ENCODE measurements at regions not wholly inside any gene's neighbourhood (a gene's known extent, or its start where the extent isn't known, plus 50 kb on each side); places are given as distances from the start of the nearest gene placed in this dataset.

DNA sequence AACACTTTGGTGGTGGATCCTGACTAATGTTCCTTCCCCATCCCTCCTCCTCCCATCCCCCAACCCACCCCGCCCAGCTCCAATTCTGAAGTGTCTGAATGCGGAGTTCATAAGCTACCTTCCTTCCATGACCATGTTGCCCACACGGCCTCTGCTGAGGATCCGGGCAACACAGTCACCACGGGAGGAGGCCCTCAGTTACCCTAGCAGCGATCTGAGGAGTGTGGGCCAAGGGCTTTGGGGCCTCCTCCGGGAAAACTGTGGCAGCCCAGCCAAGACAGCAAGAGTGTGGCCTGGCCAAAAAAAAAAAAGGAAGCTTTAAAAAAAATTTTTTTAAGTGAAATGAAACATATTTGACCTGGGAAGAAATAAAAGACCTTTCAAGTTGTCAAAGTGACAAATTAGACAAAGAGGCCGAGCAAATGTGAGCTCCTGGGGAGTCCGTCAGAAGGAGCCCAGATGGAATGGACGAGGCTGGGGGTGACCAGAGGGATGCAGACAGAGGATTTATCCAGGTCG, 169.0 kb upstream of the PKDCC start:
- DNase-seq (ENCODE audit: low read depth, low spot score) = no peak

DNA sequence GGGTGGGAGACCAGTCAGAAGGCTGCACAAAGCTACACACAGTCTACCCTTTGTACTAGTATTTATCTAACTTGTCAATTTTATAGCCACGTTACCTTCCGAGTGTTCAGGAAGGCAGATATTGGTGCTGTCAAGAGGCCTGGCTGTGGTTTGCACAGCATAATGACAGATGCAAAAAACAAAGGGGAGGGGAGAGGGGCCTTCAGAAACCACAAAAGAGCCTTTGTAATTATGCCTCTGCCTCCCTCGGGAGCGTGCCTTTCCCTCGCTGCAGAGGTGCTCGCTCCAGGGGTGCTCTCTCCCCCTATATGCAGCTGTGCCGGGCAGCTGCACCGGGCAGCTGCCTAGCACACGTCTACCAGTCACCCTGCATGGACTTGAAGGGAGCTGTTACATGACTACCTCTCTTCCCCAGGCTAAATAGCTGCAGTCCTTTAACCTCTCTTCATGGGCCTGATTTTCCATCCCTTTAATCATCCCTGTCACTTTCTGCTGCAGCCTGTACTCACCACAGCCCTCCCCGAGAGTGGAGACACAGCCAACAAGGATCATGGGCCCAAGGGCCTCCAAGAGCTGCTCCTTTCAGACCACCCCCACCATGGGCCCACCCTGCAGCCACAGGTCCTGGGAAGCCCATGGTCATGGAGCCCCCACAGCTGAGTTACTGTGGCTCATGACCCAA, 168.4 kb upstream of the PKDCC start:
- no peak for DNase-seq (ENCODE audit: low read depth, low spot score)

DNA sequence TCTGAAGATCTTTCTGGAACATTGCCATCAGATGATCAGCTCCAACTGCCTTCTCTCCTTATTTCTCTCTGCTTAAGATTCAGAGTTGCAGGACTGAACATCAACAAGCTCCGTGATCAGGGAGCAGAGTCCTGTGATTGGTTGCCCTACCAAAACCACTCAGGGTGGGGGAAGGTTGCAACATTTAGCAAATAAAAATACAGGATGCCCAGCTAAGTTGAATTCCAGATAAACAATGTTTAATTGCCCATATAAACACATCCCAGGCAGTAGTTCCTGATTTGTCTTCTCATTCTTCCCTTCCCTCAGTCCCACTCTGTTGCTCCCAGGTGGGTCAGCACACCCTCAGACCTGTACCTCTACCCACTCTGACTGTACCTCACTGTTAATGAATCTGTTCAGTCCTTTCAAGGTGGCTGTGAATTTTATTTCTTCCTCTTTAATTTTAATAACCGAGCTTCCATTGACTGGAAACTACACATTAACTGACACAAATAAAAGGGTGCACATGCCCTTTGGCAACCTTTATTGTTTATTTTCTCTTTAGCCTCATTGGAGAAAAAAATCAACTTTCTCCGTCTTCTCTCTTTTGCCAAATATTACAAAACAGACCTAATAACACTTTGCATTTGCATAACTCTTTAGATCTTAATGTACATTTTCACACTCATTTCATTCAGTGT, 167.1 kb upstream of the PKDCC start:
- no peak for DNase-seq (ENCODE audit: low read depth, low spot score)

DNA sequence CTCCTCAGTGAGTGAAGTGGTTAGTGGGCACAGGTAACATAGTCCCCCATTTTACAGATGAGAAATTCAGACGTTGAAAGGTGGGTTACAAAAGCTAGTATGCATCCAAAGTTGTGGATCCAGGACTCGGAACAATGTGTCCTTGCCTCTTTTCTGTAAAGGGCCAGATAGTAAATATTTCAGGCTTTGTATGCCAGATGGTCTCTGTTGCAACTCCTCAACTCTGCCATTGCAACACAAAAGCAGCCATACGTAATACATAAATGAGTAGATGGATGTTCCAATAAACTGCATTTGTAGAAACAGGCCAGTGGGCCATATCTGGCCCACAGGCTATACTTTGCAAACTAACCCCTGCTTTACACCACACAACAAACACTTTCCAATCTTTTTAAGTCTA, 166.6 kb upstream of the PKDCC start:
- DNase-seq (ENCODE audit: low read depth, low spot score) = no peak

DNA sequence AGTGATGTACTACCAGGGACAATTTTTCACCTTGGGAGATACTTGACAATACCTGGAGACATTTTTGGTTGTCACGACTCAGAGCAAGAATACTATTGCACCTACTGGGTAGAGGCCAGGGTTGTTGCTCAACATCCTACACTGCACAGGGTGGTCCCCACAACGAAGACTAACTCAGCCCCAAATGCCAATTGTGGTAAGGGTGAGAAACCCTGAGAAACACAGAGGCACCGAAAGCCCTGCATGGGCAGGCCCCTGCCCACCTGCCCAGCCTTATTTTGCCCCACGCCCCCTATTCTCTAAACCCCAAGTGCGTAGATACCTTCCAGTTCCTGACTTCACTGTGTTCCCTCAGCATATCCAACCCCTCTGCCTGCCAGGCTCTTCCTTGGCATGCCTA, 163.1 kb upstream of the PKDCC start:
- no peak for DNase-seq (ENCODE audit: low read depth, low spot score)

DNA sequence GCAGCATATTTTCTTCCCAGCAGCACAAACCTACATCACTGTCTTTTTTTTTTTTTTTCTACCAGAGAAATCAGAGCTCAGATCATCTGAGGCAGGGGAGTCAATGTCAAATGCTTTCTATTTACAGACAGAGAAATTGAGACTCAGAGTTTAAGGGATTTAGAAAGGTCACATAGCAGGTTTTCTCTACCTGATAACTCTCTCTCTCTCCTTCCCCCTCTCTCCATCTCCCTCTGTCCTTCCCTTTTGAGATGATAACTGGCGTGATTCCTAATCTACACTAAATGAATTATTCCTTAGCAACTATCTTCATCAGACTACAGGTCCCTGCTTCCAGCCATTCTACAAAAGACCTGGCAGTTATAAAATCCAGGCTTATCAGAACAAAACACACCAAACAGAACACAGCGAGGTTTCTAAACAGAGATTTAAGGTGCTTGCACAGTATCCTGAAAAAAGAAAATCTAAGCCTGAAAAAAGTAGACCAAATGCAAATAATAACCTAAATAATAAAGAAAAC, 161.6 kb upstream of the PKDCC start:
- DNase-seq (ENCODE audit: low read depth, low spot score) = no peak

DNA sequence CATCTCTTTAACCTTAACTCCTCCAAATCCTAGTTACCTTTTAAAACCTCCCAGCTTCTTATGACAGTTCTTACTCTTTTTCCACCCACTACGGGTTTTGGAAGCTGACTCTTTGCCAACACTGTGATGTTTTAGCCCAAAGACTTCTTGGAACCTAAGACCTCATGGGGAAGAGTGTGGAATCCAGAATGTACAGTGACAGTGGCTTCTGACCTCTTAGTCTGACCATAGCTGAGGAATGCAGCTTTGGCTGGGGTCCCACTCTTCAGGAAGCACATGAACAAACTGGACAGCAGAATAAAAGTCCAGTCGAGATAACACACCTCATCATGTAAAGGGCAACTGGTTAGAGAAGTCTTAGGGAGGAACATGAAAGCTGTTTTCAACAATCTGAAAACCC, 161.1 kb upstream of the PKDCC start:
- no peak for DNase-seq (ENCODE audit: low read depth, low spot score)

DNA sequence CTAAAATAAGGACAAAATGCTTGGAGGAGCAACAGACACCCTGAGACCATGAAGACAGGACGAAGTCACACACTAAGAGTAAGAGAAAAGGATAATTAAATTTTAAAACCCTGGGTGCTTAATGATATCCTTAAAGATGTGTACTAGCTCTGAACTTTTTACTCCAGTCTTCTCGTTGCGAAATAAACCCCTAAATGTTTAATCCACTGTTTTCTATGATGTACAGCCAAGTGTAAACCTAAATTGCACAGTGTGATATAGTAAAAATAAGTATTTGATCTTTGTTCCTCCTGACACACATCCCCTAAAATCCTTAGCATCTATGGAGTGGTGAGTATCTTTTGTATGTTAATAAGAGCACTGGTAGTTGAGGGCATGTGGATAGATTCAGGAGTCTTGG, 157.5 kb upstream of the PKDCC start:
- no peak for DNase-seq (ENCODE audit: low read depth, low spot score)

DNA sequence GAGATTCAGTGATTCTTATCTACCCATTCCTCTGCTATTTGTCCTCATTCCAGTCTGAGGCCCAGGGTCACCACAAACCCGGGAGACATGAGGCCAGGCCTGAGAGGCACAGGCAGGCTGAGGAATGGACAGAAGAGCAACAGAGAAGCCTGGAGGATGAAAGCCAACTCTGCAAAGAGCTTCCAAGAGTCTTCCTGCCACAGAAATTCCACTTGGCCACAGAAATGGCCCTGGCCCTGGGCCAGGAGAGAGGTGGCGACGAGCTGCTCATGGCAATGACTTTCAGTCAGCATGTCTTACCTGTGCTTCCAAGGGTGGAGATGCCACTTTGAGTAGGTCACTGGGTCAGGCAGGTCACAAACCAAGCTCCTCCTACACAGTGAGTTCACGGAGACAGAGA, 155.3 kb upstream of the PKDCC start:
- no peak for DNase-seq (ENCODE audit: low read depth, low spot score)

DNA sequence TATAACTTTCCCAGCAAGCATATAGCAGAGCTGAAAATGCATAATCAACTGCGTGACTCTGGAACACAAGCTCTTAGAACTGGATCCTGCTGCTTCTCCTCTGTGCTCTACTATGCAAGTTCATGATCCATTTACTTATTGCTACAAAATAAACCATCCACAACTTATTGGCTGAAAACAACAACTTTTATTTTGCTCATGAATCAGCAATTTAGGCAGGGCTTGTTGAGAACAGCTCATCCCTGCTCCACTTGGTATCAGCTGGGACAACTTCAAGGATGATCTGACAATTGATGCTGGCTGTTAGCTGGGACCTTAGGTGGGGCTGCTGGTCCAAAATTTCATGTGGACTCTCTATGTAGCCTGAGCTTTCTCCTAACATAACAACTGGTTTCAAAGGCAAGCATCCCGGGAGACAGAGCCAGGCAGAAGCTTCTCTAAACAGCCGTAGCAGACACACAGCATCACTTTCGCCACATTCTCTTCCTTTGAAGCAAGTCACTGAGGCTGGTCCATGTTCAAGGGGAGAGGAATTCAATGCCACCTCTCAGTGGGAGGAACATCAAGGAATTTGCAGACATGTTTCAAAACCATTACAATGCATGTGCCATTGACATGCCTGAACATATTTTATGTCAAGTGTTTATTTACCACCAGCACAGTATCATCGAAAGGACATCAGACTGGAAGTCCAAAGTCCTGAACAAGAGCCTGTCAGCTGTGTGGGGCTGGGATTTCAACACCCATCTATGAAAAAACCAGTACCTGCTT, 153.1 kb upstream of the PKDCC start:
- no peak for DNase-seq (ENCODE audit: low read depth, low spot score)

DNA sequence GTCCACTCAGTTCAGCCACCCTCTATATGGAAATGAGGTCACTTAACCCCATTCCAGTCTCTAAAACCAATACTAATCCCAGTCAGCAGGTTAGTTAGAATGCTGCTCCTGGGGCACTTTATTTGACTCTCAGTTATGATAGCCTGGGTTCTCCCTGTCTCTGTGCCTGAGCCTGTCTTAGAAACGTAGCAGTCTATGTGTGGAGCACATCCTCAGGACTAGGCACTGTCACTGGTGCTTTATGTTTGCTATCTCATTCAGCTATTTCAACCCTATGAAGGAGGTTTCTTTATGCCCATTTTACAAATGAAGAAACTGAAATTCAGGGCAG, 152.5 kb upstream of the PKDCC start:
- no peak for DNase-seq (ENCODE audit: low read depth, low spot score)

DNA sequence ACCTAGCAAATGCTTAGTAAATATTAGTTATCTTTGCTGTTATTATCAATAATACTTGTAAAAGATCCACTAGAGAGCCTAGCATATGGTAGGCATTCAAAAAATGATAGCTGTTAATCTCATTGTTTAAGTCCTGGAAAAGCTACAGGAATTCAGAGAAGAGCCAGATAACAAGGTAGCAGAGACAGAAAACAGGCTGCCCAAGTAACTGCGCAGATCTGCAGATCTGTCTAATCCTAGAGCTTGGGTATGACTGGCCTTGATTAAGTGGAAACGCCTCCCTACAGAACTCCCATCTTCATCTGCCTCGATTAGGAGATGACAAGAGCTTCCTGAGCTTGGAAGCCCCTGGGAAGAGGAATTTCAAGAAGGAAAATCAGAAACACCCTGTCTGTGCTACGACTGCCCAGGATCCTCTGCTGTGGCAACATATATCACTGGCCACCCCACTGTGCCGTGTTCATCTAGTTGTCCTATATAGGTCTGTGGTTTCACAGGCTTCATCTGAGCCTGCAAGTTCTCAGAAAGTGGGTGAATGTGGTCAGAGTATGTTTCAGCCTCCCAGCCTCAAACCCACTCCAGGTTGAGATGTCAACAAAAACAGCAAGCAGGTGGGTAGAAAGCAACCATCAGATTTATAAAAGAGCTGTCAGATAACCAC, 151.5 kb upstream of the PKDCC start:
- no peak for DNase-seq (ENCODE audit: low read depth, low spot score)

DNA sequence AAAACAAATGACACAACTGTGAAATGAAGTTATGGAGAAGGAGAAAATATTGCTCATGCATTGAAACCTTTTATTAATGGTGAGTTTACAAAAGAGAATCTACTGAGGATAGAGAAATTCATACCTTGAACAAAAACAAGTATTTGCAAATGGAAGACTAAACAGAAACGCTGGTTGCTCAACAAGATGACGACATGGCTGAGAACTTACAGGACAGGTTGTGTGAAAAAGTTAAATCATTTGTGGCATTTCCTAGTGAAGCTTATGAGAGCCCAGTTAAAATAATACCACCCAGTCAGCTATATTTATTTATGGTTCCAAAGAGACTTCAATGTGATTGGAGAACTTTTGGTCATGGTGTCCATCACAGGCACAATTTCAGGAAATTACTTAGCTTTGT, 148.6 kb upstream of the PKDCC start:
- DNase-seq (ENCODE audit: low read depth, low spot score) = no peak

DNA sequence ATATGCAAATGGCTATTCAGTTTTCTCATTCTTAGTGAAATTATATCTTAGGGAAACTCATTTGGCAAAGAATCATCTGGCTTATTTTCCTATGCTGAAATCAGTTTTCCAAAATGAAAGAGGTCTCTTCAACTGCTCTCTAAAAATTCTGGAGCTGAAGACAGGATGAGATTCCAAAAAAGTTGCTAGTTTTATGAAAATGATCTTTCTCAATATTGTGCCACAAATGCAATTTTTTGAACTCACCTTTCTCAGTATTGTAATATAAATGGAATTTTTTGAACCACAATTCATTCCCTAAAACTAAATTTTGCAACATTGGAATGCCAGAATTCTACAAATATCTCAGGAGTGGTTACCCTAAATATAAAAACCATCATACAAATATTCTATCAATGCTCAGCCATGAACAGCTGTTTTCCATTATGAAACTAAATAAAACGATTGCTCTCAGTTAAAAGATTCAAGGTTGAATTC, 147.7 kb upstream of the PKDCC start:
- DNase-seq (ENCODE audit: low read depth, low spot score) = no peak

DNA sequence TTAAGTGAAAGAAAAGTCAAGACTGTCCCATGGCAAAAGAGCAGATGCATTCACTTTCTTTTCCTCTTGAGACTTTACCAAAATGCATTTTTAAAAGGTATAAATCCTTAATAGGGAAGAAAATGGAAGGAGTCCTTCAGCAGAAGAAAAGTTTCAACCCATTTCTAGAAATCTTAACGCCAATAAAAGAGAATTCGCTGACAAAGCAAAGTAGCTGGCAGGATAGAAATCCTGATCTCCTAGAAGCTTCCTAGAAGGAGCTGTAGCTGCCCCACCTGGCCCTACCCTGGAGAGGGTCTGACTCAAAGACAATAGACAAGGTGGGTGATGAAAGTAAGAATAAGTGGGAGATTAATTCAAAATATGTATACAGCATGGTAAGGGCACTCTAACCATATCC, 144.9 kb upstream of the PKDCC start:
- no peak for DNase-seq (ENCODE audit: low read depth, low spot score)

DNA sequence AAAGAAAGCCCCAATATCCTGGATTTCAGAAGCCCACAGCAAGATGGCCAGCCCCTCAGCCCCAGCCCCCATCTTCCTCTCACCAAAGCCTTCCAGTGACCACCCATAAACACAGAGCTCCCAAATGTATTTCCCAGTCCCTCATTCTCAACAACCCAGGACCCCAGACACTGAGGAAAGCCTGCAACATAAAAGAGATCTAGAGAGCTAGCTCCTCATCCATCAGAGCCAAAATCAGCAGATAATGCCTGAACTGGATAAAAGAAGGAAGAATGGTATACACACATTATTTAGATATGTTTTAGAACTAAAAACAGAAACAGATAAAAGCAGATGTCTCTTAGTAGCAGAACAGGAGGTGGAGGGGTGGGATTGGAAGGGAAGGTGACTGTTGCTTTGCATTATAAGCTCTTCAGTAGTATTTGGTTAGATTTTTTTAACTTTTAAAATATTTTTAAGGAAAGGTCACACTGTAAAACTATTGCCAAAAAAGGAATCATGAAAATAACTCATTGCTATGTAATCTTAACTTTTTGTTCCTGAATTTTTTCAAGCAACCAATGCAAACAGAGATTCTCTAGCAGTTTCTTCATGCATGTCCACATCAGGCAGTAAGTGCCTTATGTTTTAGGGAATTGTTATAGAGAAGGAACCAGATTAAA, 144.2 kb upstream of the PKDCC start:
- no peak for DNase-seq (ENCODE audit: low read depth, low spot score)

DNA sequence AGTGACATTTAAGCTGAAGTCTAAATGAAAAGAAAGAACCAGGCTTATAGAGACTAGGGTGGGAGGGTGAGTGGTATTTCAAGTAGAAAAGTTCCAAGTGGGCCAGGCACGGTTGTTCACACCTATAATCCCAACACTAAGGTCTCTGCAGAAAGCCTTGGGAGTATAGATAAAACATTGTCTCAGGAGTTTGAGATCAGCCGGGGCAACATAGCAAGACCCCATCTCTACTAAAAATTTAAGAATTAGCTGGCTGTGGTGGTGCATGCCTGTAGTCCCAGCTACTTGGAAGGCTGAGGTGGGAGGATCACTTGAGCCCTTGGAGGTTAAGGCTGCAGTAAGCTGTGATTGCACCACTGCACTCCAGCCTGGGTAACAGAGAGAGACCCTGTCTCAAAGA, 143.4 kb upstream of the PKDCC start:
- DNase-seq (ENCODE audit: low read depth, low spot score) = no peak

DNA sequence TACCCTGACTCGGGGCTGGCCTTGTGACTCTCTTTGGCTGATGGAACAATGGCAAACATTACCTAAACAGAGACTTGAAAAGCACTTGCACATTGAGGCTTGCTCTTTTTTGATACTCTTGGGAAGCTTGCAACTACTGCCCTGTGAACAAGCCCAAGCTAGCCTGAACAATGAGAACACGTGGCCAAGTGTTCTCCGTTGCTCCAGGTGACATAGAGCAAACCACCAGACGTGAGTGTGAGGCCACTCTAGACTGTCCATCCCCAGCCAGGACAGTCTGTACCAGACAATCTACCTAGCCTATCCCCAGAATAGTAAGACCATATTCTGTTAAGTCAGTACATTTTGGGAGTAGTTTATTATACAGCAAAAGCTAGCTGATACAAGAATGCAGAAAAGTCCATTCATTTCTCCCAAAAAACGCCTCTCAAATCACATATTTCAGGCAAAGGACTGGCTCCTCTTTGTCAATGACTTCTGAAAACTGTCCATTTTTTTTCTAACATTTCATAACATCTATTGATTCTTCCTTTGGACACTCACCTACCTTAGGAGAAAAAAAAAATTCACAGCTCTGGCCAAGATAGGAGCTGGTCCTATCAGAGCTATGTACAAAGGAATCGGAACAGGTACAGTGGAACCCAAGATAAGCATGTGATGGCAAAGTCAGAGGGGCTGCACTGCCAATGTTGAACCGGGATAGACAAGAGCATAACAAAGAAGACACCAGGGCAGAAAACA, 142.1 kb upstream of the PKDCC start:
- no peak for DNase-seq (ENCODE audit: low read depth, low spot score)

DNA sequence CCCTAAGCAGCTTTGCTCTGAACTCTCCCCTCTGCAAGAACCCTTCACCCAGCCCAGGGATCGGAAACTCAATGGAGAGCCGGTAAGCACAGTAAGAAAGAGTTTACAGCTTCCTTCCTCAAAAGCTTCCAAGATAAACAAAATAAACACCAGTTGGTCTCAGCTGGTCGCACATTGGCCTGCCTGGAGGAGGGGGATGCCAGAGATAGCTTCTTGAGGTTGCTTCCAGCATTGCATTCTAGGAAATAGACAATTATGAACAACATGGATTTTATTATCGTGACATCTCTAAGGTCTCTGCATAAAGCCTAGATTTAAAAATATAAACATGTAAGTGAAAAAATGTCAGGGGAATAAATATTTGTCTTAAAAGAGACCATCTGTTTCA, 141.5 kb upstream of the PKDCC start:
- no peak for DNase-seq (ENCODE audit: low read depth, low spot score)

DNA sequence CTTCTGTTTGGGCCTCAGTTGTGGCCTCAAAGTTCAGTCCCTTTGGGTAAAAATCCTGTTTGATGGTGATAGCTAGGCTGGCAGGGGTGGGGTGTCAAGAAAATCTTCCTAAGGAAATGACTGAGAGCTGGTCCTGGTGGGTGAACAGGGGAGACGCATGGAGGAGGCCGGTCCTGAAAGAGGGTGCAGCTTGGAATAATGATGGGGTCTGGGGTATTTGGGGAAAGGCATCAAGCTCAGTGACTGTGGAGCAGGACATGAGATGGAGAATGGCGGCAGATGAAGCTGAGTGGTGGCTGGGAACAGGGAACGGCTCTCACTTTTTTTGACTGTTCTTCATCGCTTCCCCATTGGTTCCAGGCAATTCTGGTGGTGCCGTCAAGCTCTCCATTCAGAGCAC, 140.7 kb upstream of the PKDCC start:
- no peak for DNase-seq (ENCODE audit: low read depth, low spot score)

DNA sequence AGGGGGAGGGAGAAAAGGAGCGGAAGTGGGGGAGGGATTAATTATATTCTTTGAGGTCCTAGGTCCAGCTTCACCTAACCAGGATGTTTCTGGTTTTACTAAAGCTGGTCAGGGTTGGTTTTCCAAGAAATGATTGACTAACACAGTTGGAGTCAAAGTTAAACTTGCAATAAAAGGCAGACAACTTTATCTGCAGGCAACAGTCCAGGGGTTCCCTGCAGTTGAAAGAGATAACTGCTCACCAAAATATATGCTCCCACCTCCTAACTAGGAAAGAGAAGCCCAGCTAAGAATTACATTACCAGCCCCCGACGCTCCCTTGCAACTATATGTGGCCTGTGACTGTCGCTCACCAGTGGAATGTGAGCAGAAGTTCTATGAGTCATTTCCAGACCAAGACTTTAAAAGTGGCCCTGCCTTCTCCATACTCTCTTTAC, 140.0 kb upstream of the PKDCC start:
- DNase-seq (ENCODE audit: low read depth, low spot score) = no peak

Measured in activated naive CD8-positive, alpha-beta T cell treated with anti-CD3 and anti-CD28 coated beads, Interleukin-2, amount 50 U/mL, for 16 hours (primary cell).